ENCODE measurements at regions not wholly inside any gene's neighbourhood (a gene's known extent, or its start where the extent isn't known, plus 50 kb on each side); places are given as distances from the start of the nearest gene placed in this dataset.

GRCh38 chr9:102114557-102114956 is 376.1 kb upstream of the GRIN3A start:
- DNase-seq = no peak

GRCh38 chr9:102113191-102113590 is 374.7 kb upstream of the GRIN3A start:
- no peak for DNase-seq

DNA sequence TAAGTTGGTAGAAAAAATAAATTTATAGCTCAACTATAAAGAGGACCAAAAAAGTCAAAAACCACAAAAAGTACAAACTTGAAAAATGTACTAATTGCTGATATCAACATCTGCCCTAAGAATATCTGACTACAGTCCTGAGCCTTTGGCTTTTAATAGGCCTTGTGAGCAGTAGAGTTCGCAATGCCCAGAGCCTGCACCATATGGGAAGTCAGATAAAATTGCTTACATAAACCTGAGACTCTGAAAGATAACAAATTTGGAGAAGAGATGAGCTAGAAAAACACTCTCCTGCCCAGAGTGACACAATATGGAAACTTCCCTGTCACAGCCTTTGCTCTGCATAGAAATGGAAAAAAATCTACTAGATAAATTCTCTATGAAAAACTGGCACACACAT is 368.0 kb upstream of the GRIN3A start:
- DNase-seq = no peak

DNA sequence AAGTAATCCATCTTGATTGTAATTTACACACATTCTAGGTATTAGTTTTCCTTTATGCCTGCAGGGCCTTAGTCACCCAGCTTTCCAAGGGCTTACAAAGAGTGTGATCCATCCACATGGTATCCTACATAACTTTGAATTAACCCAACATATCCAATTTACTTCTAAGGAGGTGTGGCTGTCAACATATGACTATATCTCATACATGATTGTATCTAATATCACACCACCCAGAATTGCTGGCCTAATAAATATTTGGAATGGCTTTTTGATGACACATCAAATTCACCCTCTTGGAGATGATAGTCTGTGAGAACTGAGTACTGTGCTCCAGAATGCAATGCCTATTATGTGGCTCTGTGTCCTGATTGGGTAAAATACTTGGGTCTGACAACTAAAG is 363.3 kb upstream of the GRIN3A start:
- no peak for DNase-seq

DNA sequence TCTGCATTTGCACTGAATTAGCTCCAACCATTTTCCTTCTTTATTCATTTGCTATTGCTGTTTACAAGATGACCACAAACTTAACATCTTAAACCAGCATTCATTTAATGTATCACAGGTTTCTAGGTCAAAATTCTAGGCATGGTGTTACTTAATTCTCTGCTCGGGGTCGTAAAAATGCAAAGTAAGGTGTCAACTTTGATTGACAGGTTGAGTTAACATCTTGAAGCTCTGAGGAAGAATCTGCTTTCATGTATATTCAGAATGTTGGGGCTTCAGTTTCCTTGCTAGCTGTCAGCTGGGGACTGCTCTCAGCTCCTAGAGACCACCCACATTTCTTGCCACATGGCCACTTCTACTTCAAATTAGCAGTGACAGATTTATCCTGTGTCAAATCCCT is 348.7 kb upstream of the GRIN3A start:
- DNase-seq = no peak

DNA sequence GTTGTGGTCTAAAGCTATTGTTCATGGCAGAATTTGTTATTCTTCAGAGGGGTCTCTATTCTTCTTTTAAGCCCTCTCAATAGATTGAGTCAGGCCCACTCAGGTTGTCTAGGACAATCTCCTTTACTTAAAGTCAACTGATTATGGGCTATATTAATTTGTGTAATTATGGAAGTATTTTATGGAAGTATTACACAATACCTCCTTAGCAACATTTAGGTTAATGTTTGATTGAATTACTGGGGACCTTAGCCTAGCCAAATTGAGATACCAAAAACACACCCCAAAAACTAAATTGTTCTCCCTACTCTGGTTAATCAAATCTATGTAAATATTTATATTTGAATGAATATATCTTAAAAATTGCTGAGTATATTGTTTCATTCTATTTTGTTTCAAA is 347.1 kb upstream of the GRIN3A start:
- DNase-seq = no peak

GRCh38 chr9:102072059-102072764 is 333.8 kb upstream of the GRIN3A start:
- DNase-seq = no peak

GRCh38 chr9:102069969-102070368 is 331.5 kb upstream of the GRIN3A start:
- DNase-seq = no peak

- no peak for DNase-seq
Measured at GRCh38 chr9:102054811-102055210, 316.4 kb upstream of the GRIN3A start.

- DNase-seq = no peak
Measured at GRCh38 chr9:102049586-102050246, 311.3 kb upstream of the GRIN3A start.

DNA sequence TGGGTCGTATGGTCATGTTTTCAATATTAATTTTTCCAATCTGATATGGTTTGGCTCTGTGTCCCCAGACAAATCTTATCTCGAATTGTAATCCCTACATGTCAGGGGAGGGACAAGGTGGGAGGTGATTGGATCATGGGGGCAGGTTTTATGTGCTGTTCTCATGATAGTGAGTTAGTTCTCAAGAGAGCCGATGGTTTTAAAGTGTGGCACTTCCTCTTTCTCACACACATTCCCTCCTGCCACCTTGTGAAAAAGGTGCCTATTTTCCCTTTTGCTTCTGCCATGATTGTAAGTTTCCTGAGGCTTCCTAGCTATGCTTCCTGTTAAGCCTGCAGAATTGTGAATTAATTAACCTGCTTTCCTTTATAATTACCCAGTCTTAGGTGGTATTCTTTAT is 309.1 kb upstream of the GRIN3A start:
- DNase-seq = no peak

DNA sequence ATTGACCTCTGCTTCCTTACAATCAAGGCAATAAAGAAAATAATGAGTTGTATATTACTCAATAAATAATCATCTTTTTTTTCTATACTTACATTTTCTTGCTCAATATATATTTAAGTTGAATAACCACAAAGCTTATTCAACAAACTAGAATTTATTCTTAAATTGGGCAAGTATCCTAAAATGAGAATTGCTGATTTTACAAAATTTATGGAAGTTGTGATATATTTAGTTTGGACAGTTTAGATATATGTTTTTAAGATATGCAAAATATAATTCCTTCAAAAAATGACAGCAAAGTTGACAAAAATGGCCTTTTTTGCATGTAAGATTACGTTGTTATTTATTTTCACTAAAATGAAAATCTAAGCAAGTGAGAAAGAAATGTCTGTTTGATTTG is 305.7 kb upstream of the GRIN3A start:
- DNase-seq = no peak

GRCh38 chr9:102038006-102038405 is 299.6 kb upstream of the GRIN3A start:
- no peak for DNase-seq

DNA sequence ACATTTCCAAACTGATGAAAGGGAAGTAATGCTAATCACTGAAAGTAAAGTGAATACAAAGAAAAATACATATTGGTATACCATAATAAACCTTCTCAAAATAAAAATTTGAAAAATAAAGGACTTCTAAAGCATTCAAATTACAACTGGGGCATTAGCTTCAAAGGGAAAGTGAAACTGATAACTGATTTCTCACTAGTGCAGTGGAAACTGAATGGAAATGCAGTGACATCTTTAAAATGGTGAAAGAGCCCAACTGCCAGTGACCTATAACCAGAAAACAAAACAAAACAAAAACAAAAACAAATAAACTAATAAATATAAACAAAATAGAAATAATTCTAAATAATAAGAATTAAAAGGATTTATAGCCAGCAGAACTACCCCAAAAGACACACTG is 297.5 kb upstream of the GRIN3A start:
- DNase-seq = no peak

DNA sequence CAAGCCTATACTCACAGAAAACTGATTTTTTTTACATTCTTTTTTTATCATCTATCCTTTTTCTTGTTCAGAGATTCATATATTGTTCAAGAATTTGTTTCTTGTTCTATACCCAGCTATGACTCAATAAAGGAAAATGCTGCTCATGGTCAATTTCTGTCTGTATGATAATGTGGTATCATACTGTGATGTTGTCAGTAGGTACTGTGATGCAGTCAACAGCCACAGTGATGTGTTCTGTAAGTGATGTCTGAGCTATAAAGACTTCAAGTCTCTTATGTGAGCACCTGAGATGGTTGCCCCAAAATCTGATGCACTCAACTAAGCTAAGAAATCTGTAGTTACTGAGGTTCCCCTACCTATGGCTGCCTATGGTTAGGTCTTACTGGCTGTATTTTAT is 294.2 kb upstream of the GRIN3A start:
- no peak for DNase-seq

DNA sequence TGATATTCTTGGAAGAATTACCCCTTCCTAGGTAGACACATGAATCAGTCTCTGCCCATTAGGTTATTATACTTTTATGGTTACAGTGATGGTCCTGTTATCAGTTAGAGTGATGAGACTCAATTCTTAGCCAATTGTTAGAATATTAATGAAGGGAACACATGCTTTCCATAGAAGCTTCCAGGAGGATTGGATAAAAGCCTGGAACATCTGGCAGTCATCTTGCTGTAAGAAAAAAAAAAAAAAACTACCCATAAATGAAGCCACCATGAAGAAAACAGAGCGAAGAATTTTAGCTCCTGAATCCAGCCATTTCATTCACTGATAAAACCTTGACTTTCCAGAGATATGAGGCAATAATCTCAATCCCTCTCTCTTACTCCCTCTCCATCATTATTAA is 262.5 kb upstream of the GRIN3A start:
- DNase-seq = no peak

GRCh38 chr9:101999441-101999840 is 261.0 kb upstream of the GRIN3A start:
- peak; percentile 36 for DNase-seq

DNA sequence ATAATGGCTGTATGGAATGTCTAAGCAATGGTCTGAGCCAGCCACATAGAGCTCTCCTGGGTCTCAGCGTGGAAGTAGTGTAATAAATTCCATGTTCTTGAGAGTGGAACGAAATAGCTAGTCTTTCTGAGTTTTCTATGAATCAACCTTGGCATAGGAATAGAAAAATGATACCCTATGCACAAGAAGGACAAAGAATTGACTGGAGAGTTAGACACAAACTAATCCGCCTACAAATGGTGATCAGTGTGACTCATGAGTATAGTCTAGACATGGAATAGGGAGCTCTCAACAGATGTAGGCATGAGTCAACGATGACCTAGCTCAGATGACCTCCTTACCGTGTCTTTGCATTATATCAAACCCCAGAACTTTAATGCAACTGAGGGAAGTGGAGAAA is 256.8 kb upstream of the GRIN3A start:
- no peak for DNase-seq

GRCh38 chr9:101993771-101994170 is 255.3 kb upstream of the GRIN3A start:
- DNase-seq = no peak

GRCh38 chr9:101991926-101992325 is 253.5 kb upstream of the GRIN3A start:
- DNase-seq = no peak

GRCh38 chr9:101977614-101978210 is 239.3 kb upstream of the GRIN3A start:
- DNase-seq = no peak

GRCh38 chr9:101970609-101971008 is 232.2 kb upstream of the GRIN3A start:
- no peak for DNase-seq

- no peak for DNase-seq
Measured at GRCh38 chr9:101968392-101968791, 229.9 kb upstream of the GRIN3A start.

GRCh38 chr9:101966691-101967090 is 228.2 kb upstream of the GRIN3A start:
- no peak for DNase-seq

DNA sequence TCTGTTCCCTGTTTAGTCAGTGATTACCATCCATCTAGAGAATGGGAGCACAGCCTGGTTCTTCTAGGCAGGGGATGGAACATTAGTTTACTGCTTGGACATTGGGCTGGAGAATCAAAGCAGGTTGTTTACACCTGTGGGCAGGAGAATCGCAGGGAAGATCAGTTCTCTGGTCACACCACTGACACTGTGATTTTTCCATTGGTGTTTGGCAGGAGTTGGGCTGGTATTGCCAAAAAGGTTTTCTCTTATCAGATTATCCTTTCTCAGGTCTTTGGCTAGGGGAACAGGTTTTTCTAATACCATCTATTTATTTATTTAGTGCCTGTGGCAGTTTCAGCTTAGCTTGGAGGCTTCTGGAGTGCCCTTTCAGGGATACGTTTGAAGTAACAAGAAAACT is 219.3 kb upstream of the GRIN3A start:
- no peak for DNase-seq
